ENCODE measurements at regions not wholly inside any gene's neighbourhood (a gene's known extent, or its start where the extent isn't known, plus 50 kb on each side); places are given as distances from the start of the nearest gene placed in this dataset.

DNA sequence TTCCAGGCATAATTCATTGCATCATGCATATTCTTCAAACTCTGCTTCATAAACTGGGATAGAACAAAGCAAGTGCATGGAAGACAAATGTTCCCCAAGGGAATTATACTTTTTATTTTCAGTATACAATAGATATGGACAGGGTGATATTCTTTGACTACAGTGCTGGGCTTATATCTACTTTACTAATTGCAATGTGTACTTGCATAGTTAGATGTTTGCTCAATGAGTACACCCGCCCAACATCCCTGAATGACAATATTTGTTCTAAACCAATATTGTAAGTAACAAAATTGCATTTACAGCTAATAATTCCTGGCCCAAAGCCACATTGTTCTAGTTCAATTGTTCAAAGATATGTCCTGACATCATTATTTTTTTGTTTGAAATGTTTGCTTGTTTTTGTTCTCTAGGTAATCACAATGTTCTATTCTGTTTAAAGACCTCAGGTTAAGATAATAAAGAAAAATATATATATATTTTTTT, 171.4 kb downstream of the PTN start:
- DNase-seq = no peak

DNA sequence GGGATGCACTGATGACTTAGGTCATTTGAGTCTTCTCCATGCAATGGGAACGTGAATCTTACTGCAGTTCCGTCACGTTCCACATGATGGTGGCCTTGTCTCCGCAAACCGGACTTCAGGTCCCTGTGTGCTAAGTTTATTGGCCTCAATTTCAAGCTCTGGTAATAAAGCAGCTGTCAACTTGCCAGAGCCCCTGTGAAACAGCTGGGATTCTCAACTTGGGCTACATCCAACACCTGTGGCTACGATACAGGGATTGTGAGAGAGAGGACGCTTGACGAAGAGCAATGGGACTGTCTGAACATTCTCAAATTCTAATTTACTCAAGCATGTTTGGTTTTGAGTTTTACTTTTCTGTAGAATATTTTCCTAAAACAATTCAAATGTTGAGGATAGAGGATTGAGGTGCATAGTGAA, 174.2 kb downstream of the PTN start:
- DNase-seq = peak; percentile 93

DNA sequence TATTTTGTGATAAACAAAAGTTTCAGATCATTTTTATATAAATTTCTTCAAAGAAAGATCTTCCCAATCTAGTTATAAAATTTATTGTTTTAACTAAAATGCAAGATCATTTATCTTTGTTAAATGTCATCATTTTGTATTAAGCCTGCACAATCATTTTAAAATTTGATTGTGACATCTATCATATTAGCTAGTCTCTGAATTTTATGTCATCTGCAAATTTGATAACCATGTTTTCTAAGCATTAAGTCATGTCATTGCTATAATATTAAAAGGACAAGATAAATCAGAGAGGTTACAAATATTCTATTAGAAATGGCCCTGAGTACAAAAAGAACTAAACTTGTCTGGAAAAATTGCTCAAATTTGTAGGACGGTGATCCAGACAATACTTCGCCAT, 175.9 kb downstream of the PTN start:
- no peak for DNase-seq

DNA sequence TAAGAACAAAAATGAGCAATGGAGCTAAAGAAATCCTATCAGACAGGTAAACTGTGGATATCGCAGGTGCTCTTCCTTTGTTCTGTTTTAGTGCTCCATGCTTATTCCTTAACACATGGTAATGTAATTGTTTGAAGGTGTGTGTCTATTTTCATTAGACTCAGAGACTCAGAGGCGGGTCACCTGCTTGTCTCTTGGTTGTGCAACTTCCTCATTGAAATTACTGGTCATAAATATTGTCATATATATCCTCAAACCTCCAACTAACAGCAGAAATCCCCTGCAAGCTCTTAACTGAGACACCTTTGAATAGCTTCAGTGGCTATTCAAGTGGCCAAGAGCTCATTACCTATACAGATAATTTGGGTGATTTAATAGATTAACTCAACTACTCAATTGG, 177.2 kb downstream of the PTN start:
- no peak for DNase-seq

DNA sequence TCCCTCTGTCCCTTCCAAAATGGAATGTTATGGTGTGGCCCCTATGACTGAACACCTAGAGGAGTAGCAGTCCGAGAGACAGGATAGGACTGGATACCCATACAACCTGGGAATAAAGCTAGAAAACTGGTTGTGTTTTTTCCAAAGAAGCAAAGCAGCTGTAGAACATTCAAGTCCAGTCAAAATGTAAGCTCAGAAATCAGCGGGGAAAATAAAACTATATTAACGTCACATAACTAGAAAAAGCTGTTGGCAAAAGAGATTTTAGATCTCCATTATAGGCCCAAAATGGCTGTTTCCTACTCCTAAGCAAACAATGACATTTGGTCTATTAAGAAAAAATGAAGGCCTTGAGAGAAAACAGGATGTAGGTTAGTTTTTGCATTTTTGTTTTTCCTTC, 177.7 kb downstream of the PTN start:
- DNase-seq = no peak

DNA sequence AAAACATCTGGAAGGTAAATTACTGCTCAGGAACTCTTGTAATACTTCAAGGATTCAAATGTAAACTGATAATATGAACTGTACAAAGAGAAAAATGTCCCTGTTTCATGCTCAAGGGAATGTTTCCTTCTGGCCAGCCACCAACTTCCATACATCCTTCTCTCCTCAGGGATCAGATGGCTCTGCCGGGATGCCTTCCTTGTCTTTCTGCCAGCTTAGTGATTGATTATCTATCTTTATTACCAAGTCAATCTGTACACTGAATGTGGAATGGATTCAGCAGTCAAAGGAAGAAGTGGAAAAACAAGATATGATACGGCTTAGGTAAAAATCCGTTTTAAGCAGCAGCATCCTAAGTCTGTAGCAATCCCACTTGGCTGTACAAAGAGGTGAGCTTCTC, 178.3 kb downstream of the PTN start:
- DNase-seq = no peak

- DNase-seq = no peak
Observed at GRCh38 chr7:137164251-137164650, 179.3 kb downstream of the PTN start.

DNA sequence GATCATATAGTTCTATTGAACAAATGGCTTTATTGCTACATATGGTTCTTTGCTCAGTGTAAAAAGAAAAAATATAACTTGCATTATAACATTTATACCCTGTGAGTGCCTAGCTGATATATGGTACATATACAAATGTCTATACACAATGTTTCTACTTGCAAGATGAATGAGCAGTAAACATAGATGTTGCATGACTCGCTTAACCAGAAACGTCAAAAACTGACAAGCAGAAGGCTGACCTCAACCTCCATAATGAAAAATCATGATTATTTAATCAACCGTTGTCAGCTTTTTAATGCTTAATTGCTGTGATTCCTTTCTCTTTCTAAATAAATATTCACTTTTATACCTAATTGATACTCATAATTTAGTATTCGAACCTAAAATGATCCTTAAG, 183.3 kb downstream of the PTN start:
- DNase-seq = no peak

DNA sequence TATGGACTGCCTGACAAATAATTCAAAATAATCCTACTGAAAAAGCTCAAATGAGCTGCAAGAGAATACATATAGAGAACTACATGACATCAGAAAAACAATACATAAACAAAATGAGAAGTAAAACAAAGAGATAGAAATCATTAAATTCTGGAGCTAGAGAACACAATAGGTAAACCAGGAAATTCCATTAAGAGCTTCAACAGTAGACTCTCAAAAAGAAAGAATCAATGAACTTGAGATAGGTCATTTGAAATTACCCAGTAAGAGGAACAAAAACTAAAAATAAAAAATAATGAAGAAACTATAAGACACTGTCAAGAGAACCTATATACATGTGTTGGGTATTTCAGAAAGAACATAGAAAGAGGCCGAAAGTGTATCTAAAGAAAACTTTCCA, 186.3 kb downstream of the PTN start:
- DNase-seq = no peak

GRCh38 chr7:137151690-137152052, 191.9 kb downstream of the PTN start:
- DNase-seq = no peak

DNA sequence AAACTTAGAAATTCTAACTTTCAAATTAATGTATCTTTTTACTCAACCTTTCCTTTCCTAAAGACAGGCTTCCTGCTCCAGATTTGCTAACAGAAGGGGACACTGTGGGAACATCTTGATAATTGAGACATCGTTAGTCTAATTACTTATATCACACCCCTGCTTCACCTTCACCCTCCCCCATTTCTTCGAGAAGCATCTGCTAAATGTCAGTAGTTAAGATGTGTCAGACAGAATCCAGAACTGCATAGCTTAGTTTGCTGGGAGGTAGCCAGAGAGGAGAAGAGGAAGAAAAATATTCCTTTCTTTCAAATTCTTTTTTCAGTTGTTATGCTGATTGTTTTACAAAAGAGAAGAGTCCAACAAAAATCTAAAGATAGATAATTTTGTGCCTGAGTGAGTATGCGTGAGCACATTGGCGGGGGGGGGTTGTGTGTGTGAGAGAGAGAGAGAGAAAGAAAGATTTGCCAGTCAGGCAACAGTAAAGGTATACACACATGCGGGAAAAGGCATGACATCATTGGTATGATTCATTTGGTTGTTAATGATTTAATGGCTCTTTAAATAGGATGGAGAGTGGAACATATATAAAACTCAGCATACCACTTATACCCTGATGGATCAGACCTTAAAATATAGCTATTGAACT, 192.4 kb downstream of the PTN start:
- no peak for DNase-seq

- DNase-seq = no peak
Observed at GRCh38 chr7:137147338-137147720, 196.2 kb downstream of the PTN start.

DNA sequence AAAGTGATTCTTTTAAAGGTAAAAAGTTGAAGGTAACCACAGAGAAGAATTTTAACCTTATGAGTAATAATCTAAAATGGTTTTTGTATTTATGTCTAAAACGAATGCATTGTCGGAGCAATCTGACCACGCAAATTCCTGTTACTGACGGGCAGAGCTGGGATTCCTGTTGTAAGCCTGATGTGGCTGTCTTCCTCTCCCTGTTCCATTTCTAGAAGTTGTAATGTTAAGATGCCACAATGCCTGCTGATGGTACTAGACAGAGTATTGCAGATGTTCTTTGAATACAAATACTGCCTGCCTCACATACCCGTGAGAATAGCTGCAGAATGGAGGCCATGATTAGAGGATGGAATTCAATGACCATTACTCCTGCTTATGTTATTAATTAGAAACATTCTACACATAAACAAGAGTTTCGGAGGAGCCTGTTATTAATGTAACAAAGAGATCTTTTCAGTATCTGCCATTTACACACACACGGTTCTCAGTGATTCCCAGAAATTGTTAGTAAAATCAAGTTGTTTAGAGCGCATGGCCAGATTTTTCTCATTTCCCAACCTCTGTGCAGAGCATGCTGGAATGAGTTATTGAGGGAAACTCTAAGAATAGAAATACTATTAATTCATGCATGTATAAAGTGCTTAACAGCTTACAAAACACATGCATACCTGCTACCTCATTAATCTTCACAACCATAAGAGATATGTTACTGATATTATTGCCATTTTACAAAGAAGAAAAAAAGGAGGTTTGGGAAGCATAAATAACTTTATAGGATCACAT, 196.8 kb downstream of the PTN start:
- no peak for DNase-seq

DNA sequence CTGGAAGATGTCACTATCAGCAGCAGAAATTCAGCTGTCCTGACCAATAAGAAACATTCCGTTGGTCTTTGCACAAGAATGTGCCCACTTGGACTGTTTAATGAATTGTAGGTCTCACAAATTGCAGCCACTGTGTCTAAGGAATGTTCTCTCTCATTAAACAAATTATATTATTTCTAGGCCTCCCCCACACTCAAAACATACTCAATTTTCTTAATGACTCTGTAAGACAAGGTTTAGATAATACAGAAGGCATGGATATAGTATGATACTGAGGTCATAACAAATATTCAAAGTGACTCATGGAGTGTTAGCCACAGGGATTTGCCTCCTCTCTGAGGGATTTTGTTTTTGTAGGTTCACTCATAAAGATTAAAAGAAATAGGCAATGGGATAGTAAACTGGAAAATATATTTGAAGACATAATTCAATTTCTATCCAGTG, 197.5 kb downstream of the PTN start:
- no peak for DNase-seq

DNA sequence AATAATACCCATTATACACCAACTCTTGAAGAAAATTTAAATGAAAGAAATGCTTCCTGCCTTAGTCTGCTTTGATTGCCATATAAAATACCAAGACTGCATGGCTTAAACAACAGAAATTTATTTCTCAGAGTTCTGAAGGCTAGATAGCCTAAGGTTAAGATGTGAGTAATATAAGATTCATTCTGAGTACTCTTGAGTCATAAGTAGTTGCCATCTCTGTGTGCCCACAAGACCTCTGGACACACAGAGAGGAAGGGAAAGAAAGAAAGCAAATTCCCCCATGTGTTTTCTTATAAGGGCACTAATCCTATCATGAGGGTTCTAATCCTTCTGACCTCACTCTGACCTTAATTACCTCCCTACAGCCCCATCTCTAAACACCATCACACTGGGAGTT, 201.2 kb downstream of the PTN start:
- DNase-seq = no peak

DNA sequence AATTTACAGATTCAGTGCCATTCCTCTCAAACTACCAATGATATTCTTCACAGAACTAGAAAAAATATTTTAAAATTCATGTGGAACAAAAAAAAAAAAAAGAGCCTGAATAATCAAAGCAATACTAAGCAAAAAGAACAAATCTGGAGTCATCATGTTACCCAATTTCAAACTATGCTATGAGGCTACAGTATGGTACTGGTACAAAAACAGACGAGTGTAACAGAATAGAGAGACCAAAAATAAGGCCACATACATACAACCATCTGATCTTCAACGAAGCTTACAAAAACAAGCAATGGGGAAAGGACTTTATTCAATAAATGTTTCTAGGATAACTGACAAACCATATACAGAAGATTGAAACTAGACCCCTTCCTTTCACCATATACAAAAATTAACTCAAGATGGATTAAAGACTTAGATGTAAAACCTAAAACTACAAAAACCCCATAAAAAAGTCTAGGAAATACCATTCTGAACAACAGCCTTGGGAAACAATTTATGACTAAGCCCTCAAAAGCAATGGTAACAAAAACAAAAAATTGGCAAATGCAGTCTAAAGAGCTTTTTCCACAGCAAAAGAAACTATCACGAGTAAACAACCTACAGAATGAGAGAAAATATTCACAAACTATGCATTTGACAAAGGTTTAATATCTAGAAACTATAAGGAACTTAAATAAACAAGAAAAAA, 207.7 kb downstream of the PTN start:
- no peak for DNase-seq

DNA sequence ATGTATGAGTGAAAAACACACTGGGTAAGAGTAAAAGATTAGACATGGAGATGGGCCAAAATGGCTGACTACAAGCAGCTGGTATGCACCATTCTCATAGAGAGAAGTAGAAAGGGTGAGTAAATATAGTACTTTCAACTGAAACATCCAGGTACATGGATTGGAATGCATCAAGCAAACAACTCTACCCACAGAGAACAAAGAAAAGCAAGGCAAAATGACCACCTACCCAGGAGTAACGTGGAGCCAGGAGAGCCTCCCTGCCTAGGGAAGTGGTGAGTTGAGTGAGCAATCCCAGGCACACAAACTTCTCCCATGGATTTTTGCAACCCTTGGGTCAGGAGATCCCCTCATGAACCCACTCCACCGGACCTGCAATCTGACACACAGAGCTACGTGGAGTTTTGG, 212.8 kb downstream of the PTN start:
- DNase-seq = no peak

DNA sequence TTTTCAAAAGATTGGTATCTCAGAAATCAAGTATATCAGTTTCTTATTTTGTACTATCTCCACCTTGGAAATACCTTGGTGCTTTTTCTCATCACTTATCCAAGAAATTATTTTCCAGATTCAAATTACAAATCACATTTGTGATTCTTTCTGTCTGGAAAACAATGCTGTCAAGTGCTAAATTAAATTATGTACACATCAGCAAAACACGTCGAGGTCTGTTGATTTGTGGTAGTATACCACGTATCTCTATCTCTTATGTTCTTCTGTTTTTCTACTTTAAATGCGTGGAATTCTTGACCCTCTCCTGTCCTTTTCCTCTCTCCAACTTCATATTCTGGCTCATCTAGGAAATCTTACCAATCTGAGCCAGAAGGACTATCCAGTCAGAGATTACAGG, 214.5 kb downstream of the PTN start:
- DNase-seq = no peak

GRCh38 chr7:137127806-137128205, 215.7 kb downstream of the PTN start:
- no peak for DNase-seq

GRCh38 chr7:137127058-137127457, 216.5 kb downstream of the PTN start:
- no peak for DNase-seq

DNA sequence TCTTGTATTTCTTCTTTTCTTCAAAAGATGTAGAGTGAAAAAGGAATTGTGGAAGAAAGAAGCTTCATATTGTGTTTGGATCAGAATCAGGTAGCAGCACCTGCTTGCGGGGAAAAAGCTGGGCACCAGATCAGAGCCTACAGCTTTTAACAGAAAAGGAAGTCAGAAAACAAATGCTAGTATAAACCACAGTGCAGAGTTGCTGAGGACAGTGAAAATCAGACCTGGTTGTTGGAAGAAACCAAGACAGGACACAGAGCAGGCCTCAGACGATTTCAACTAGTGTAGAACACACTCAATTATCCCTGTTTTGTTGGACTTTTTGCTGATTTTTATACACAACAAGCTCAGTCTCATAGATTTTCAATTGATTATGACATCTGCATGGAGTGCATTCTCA, 221.4 kb downstream of the PTN start:
- no peak for DNase-seq

- no peak for DNase-seq
Observed at GRCh38 chr7:137120690-137121089, 222.8 kb downstream of the PTN start.

- DNase-seq = no peak
Observed at GRCh38 chr7:137110535-137110934, 233.0 kb downstream of the PTN start.

GRCh38 chr7:137110091-137110509, 233.4 kb downstream of the PTN start:
- no peak for DNase-seq

All from NCI-H345 (cell line).